Raji (cell line): ENCODE measurements at regions not wholly inside any gene's neighbourhood (a gene's known extent, or its start where the extent isn't known, plus 50 kb on each side); places are given as distances from the start of the nearest gene placed in this dataset.

Experiments used
- POLR2A ChIP-seq: IDR thresholded peaks from 2 replicates; pipeline ENCODE4 v1.6.1; 2011; ENCODE audit warnings: low read depth, low read length, control low read depth; ENCODE audit not compliant: insufficient read depth

GRCh38 chr22:47432683-47433082 is 670.2 kb downstream of the TBC1D22A start:
- TF ChIP-seq POLR2A: no peak

GRCh38 chr22:47423861-47424820 is 661.7 kb downstream of the TBC1D22A start:
- no peak for TF ChIP-seq POLR2A

- TF ChIP-seq POLR2A: no peak
These were observed 660.8 kb downstream of the TBC1D22A start for GRCh38 chr22:47423266-47423665.

- no peak for TF ChIP-seq POLR2A
These were observed 660.3 kb downstream of the TBC1D22A start for GRCh38 chr22:47422736-47423135.

- TF ChIP-seq POLR2A: no peak
These were observed 659.4 kb downstream of the TBC1D22A start for GRCh38 chr22:47421846-47422245.

GRCh38 chr22:47420211-47420610 is 657.8 kb downstream of the TBC1D22A start:
- TF ChIP-seq POLR2A: no peak

- TF ChIP-seq POLR2A: no peak
These were observed 656.8 kb downstream of the TBC1D22A start for GRCh38 chr22:47419239-47419638.

- TF ChIP-seq POLR2A: no peak
These were observed 655.2 kb downstream of the TBC1D22A start for GRCh38 chr22:47417699-47418098.

GRCh38 chr22:47411006-47411405 is 648.6 kb downstream of the TBC1D22A start:
- no peak for TF ChIP-seq POLR2A

GRCh38 chr22:47409539-47410275 is 647.3 kb downstream of the TBC1D22A start:
- no peak for TF ChIP-seq POLR2A

- TF ChIP-seq POLR2A: no peak
These were observed 646.0 kb downstream of the TBC1D22A start for GRCh38 chr22:47408409-47408808.

GRCh38 chr22:47407461-47408025 is 645.1 kb downstream of the TBC1D22A start:
- TF ChIP-seq POLR2A: no peak

- no peak for TF ChIP-seq POLR2A
These were observed 644.4 kb downstream of the TBC1D22A start for GRCh38 chr22:47406896-47407295.

GRCh38 chr22:47406180-47406834 is 643.9 kb downstream of the TBC1D22A start:
- no peak for TF ChIP-seq POLR2A

- no peak for TF ChIP-seq POLR2A
These were observed 640.6 kb downstream of the TBC1D22A start for GRCh38 chr22:47402876-47403525.
